ENCODE measurements at regions not wholly inside any gene's neighbourhood (a gene's known extent, or its start where the extent isn't known, plus 50 kb on each side); places are given as distances from the start of the nearest gene placed in this dataset.

DNA sequence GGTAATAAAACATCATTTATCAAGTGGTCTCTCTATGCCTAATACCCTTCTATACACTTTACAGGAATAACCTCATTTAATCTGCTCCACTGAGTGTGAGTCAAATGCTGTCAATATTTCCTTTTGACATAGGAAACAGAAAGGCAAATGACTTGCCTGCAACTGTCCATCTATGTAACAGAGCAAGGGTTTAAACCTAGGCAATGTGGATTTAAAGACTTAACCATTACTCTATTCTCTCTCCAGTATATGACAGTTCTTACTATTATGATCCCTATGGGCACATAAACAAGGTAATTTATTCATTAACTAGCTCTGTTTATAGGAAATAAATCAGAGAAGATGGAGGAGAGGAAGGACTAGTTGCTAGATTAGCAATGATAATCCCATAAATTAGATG lies 70.6 kb downstream of the FSCB start:
- TF ChIP-seq EZH2 (IDR thresholded peaks at IDR 0.05; ENCODE audit: borderline replicate concordance, low read depth, low read length, severe bottlenecking) (no peak), CTCF (IDR thresholded peaks at IDR 0.05; ENCODE audit: borderline replicate concordance, extremely low read depth, low read length, poor library complexity, severe bottlenecking) (no peak)

Data from DND-41 (cell line).